ENCODE measurements at regions not wholly inside any gene's neighbourhood (a gene's known extent, or its start where the extent isn't known, plus 50 kb on each side); places are given as distances from the start of the nearest gene placed in this dataset.
"Not testable (repeated sequence)": the region's sequence is repeated elsewhere in the genome, so short reads cannot be mapped to it uniquely, and the experiment has no call there.

GRCh38 chr3:104190681-104191080, 1176.0 kb upstream of the ALCAM start:
- no peak for DNase-seq

GRCh38 chr3:104198131-104198530, 1168.6 kb upstream of the ALCAM start:
- no peak for DNase-seq

- DNase-seq = no peak
Observed at GRCh38 chr3:104206925-104207324, 1159.8 kb upstream of the ALCAM start.

GRCh38 chr3:104214277-104214676, 1152.4 kb upstream of the ALCAM start:
- no peak for DNase-seq

GRCh38 chr3:104214937-104215336, 1151.8 kb upstream of the ALCAM start:
- no peak for DNase-seq

GRCh38 chr3:104219046-104219445, 1147.7 kb upstream of the ALCAM start:
- not testable (repeated sequence) for DNase-seq

GRCh38 chr3:104234442-104235194, 1132.1 kb upstream of the ALCAM start:
- no peak for DNase-seq

GRCh38 chr3:104244680-104245220, 1122.0 kb upstream of the ALCAM start:
- no peak for DNase-seq

- DNase-seq = no peak
Observed at GRCh38 chr3:104245261-104245660, 1121.4 kb upstream of the ALCAM start.

GRCh38 chr3:104245981-104246380, 1120.7 kb upstream of the ALCAM start:
- no peak for DNase-seq

GRCh38 chr3:104257486-104257885, 1109.2 kb upstream of the ALCAM start:
- DNase-seq = no peak

GRCh38 chr3:104263477-104263876, 1103.2 kb upstream of the ALCAM start:
- DNase-seq = no peak

- not testable (repeated sequence) for DNase-seq
Observed at GRCh38 chr3:104266219-104266618, 1100.5 kb upstream of the ALCAM start.

- DNase-seq = no peak
Observed at GRCh38 chr3:104269771-104270170, 1096.9 kb upstream of the ALCAM start.

- DNase-seq = no peak
Observed at GRCh38 chr3:104273046-104273649, 1093.6 kb upstream of the ALCAM start.

- DNase-seq = no peak
Observed at GRCh38 chr3:104275199-104275598, 1091.5 kb upstream of the ALCAM start.

- DNase-seq = no peak
Observed at GRCh38 chr3:104279617-104280016, 1087.1 kb upstream of the ALCAM start.

- DNase-seq = no peak
Observed at GRCh38 chr3:104281713-104282112, 1085.0 kb upstream of the ALCAM start.

GRCh38 chr3:104286645-104287044, 1080.1 kb upstream of the ALCAM start:
- DNase-seq = no peak

- no peak for DNase-seq
Observed at GRCh38 chr3:104291437-104291851, 1075.3 kb upstream of the ALCAM start.

- no peak for DNase-seq
Observed at GRCh38 chr3:104291878-104292277, 1074.8 kb upstream of the ALCAM start.

GRCh38 chr3:104297617-104298016, 1069.1 kb upstream of the ALCAM start:
- no peak for DNase-seq

- DNase-seq = no peak
Observed at GRCh38 chr3:104298662-104299061, 1068.0 kb upstream of the ALCAM start.

- DNase-seq = no peak
Observed at GRCh38 chr3:104316118-104316517, 1050.6 kb upstream of the ALCAM start.

All from effector CD4-positive, alpha-beta T cell (primary cell).